NCI-H1105 treated with DMSO at 0.1 percent for 48 hours (cell line): ENCODE measurements at regions not wholly inside any gene's neighbourhood (a gene's known extent, or its start where the extent isn't known, plus 50 kb on each side); places are given as distances from the start of the nearest gene placed in this dataset.
"Not testable (repeated sequence)": the region's sequence is repeated elsewhere in the genome, so short reads cannot be mapped to it uniquely, and the experiment has no call there.

Source experiments
- DNase-seq: peaks from one replicate; lab custom pipeline; 2025; lab: John Stamatoyannopoulos, UW

DNA sequence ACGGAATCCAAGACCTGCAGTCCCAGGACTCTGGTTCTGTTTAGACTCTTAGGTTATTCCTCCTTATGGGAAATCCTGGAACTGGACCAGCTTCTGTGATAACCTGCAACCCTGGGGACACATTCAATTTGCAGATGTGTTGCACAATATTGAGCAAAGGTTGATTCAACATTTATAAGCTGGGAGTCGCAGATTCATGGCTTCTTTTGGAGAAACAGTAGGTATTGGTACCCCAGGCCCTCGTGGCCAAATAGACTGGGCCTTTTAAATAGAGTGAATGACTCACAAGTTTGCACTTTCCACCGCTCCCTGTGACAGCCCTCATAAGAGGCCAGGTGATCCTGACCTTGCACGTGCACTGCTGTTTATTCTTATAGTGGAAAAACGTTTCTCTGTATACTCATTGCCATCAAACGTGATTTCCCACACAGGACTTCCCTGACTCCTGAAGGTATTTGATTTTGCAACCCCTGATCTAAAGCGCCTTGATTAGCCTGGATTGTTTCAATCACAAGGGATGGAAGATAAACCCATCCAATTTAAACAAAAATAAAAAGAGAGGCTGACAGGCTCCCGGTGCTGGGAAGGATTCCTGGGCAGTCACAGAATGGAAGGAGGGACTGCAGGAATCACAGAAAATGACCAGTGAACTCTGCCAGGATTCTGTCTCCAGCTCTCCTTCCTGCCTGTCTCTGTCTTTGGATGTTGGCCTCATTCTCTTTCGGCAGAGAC is 98.0 kb downstream of the VCPKMT start:
- no peak for DNase-seq

DNA sequence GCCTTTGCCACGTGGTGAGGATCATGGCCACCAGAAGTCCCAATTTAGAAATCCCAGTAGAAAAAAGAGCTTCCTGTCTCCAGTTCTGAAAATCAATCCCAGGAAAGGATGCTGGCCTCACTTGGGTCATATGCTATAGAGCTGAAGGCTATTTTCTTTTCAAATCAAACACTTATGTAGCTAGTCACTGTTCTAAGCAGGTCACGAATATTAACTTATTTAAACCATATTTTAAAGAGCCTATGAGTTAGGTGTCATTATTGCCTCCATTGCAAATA is 97.5 kb downstream of the VCPKMT start:
- DNase-seq: no peak

DNA sequence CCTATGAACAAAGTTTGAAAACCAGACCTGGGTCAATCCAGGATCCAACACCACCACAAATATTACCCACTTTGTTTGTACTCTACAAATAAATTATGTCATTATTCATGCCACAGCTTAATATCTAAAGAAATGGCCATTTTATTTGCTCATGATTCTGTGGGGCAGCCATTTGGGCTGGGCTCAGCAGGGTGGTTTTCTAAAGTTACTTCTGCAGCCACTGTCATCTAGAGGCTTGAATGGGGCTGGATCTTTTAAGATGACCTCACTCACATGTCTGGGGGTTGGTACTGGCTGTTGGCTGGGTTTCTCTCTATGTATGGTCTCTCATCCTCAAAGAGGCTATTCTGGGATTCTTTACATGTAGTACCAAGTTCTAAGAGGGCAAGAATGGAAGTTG is 96.2 kb downstream of the VCPKMT start:
- DNase-seq: no peak

DNA sequence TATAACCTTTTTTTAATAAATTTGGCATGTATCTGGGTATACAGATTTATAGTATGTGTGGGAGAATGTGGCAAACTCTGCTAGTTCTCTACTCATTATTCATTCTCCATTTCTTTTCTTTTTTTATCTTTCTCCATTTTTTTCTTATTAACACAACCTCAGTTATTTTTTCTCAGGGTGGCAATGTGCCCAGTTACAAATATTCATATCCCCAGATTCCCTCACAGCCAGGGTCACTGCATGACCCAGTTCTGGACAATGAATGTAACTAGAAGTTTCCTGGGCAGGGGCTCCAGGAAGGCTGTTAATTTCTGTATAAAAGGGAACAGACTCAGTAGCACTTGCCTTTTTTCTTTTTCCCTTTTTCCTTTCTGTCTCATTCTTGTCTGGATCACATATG is 95.6 kb downstream of the VCPKMT start:
- no peak for DNase-seq

DNA sequence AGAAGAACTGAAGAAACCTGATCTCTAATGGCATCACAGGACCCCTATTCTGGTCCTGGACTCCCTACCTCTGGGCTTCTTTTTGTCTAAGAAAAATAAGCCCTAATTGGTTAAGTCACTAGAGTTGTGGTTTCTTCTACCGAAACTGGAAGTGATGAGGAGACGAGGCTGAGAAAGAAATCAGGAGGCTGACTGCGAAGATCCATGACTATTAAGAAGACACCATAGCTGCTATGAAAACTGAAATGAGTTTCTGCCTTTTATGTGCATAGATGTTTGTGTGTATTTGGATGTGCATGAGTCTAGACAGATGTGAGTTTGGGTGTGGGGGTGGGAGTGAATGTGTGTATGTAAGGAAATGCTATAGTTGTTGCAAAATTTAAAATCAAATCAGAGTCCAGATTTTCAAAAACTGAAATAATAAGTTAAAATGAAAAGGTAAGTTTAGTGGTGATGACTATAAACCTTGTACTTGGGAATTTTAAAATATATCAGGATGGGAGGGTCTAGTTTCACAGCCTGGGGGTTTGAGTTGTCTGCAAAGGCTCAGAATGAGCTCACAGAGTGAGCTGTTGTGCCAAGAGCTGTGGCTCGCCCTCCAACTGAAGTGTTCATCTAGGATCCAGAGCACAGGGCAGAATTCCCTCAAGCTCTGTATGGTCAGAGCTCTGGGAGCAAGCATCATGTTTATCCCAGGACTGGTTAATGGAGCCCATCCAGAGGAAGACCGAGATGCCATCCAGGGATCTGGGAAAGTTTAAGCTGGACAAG is 94.9 kb downstream of the VCPKMT start:
- no peak for DNase-seq

DNA sequence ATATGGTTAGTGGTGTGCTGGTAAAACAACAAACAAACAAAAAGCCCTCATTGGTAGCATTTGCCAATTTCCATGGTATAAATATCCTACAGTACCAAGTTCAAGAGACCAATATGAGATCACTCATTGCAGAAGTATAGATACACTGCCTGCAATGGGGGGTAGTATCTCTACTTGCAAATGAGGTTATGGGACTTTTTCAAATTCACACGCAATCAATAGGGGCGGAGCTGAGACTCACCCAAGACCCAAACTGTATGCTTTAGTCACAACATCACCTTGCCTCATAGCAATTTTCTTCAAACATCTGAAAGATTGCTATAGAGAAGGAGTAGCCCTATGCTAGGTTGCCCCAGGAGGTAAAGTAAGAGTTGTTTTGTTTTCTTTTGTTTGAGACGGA is 93.7 kb downstream of the VCPKMT start:
- no peak for DNase-seq

DNA sequence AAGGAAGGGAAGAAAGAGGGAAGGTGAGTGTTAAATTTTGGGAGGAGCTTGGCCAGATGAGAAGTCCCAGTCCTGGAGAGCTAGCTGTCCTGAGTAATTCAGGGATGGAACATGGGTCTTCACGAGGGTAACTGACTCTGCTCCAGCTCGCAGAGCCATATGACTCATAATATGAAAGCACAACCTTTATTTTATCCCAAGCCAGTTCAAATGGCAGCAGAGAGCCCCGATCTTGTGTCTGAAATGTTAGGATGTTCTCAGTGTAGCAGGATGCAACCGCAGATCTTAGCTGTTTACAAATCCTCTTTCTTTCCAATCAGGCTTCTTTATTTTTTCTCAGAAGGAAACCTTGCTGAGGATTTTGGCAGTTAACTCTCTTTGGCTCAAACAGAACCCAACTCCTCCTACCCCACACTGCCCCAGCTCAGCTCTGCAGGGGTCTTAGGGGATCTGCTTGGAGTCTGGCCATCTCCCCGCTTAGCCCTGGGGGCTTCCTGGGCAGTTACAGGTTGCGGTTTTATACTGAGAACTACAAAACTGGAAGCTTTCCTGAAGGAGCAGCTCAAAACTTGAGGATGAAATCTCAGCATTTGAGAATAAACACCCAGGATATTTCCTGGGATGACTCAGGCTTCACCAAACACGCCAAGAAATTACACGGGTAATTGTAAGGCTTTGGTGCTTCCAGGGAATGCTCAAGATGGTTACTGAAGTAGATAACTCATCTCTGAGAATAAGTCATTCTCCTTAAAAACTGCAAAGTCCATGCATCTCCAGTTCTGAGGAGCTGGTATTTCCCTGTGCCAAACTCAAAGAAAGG is 92.5 kb downstream of the VCPKMT start:
- DNase-seq: no peak

DNA sequence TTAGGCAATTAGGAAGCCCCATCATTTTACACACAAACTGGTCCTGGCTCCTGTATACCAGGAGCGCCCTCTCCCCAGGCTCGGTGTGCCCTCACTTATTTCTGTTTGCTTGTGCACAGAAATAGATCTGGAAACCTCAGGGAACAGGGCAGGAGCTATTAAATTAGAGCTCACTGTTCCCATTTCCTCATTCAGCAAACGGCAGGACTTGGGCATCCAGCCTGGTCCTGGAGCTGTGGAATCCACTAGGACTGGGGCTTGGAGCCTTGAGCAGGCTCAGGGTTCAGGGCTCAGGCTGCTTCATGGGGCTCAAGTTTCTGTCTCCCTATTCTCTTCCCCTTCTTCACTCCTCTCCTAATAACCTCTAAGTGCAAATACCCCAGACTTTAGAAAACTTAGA is 91.3 kb downstream of the VCPKMT start:
- no peak for DNase-seq

DNA sequence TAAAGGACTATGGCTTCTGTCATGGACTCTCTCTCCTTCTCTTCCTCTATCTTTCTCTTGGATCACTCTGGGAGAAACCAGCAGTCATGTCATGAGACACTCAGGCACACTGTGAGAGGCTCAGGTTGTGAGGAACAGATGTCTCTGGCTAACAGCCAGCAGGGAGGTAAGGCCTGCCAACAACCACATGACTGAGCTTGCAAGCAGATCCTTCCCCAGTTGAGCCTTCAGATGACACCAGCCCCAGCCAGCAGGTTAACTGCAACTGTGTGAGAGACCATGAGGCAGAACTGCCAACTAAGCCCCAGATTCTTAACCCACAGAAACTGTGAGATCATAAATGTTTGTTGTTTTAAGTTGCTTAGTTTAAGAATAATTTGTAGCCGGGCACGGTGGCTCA is 90.6 kb downstream of the VCPKMT start:
- DNase-seq: peak; percentile 16

DNA sequence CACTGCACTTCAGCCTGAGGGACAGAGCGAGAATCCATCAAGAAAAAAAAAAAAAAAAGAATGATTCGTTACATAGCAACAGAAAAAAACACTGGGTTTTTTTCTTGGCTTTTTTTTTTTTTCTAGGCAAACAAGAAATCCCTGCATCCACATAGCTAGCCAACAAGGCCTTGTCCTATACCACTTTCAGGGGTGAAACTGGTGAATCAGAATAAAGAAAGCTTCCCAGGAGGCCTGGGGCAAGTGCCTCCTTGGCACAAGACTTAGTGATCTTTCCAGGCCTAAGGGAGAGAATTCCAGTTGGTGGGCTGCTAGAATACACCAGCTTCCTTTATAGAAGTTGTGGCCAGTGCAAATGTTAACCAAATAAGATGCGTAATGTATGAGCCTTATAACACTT is 90.0 kb downstream of the VCPKMT start:
- DNase-seq: no peak

DNA sequence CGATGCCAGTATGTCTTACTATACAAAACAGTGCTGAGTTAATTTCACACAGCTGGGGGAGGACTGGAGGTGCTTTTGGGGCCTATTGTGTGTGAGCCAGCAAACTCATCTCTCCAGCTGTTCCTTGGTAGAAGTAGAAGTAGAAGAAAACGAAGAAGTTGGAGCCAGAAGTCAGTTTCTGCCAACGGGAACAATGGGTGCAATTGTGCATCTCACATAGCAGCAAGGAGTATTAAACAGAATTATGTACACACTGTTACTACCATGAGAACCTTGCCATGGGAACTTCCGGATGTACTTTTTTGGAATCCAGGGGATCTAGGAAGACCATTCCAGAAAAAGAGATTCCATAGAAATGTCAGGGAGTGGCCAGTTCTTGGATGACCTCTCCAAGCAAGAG is 88.6 kb downstream of the VCPKMT start:
- no peak for DNase-seq

DNA sequence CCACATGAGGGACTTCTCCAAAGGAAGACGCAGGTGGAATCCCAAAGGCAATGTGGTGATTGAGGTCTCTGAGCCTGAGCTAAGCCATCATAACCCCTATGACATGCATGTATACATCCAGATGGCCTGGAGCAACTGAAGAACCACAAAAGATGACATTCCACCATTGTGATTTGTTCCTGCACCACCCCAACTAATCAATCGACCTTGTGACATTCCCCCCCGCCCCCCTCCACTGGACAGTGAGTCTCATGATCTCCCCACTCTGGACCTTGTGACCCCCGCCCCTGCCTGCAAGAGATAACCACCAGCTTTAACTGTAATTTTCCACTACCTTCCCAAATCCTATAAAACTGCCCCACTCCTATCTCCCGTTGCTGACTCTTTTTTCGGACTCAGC is 87.9 kb downstream of the VCPKMT start:
- no peak for DNase-seq

DNA sequence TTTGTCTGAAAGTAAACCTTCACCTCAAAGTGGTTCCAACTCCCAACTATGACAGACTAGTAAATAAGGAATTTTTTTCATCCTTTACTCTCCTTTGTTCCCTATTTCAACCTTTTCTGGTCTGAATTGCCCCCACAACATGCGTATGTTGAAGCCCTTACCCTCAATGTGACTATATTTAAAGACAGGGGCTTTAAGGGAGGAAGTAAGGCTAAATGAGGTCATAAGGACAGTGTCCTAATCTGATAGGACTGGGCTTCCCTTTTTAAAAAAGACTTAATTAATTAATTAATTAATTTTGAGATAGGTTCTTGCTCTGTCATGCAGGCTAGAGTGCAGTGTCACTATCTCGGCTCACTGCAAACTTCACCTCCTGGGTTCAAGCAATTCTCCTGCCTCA is 86.3 kb downstream of the VCPKMT start:
- DNase-seq: no peak

DNA sequence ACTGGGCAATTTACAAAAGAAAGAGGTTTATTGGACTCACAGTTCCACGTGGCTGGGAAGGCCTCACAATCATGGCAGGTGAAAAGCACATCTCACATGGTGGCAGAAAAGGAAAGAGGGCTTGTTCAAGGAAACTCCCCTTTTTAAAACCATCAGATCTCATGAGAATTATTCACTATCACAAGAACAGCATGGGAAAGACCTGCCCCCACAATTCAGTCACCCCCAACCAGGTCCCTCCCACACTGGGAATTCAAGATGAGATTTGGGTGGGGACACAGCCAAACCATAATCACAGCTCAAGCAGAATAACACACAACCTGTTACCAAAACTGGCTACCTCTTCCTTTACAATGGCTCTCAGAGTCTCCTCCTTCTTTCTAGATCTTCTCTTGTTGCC is 85.5 kb downstream of the VCPKMT start:
- DNase-seq: not testable (repeated sequence)

DNA sequence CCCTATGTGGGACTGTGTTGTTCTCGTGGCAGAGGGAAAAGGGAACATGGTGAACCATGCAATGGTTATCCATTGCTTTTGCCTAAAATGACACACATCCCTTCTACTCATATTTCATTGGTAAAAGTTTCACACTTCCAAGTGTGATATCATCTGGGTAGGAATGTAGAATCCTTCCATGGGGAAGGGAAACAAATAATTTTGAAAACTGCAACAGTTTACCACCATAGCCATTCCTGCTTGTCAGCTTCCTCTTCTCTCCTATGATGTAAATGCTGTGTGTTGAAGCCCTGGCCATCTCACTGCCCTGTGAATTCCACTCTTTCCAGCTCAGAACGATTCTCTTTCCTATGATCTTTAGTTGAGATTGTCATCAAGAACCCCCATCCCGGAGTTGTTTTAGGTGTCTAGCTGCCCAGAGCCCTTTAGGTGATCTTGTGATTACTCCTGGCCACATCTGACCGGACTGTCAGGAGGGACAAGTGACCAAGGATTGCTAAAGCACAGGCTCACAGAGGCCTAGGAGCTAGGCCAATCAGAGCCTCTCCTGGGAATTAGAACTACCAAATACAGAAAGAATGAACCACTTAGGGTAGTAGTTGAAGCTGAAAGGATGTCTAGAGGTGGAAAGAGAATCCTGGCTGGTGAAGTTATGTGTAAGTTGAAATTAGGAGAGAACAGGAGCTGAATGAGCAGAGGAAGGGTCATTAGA is 84.6 kb downstream of the VCPKMT start:
- DNase-seq: no peak

DNA sequence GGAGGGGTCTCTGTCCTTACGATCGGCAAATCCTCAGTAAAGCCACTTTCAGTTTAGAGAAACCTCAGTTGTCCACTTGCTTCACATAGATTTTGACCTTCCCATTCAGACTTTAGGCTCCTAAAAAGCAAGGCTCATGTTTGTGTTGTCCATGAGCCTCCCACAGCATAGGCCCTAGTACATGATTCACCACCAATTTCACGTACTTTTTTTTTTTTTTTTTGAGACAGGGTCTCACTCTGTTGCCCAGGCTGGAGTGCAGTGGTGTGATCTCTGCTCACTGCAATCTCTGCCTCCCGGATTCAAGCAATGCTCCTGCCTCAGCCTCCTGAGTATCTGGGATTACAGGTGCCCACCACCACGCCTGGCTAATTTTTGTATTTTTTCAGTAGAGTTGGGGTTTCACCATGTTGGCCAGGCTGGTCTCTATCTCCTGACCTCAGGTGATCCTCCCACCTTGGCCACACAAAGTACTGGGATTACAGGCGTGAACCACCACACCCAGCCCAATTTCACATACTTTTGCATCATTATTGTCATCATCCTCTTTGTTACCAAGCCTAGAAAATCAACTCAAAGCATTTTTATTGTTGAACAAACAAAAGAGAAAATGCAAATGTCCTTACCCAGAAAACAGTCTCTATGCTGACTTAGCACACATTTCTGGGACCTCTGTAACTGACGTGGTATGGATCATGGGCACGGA is 83.8 kb downstream of the VCPKMT start:
- DNase-seq: not testable (repeated sequence)

DNA sequence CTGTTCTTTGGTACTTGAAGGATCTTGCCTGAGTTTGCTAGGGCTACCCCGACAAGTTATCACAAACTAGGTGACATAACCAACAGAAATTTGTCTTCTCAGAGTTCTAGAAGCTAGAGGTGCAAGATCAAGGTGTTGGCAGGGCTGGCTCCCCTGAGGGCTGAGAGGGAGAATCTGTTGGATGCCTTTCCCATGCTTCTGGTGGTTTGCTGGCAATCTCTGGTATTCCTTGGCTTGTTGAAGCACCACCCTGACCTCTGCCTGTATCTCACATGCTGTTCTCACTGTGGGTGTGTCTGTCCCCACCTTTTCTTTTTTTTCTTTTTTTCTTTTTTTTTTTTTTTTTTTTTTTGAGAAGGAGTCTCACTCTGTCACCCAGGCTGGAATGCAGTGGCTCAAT is 81.2 kb downstream of the VCPKMT start:
- DNase-seq: no peak

DNA sequence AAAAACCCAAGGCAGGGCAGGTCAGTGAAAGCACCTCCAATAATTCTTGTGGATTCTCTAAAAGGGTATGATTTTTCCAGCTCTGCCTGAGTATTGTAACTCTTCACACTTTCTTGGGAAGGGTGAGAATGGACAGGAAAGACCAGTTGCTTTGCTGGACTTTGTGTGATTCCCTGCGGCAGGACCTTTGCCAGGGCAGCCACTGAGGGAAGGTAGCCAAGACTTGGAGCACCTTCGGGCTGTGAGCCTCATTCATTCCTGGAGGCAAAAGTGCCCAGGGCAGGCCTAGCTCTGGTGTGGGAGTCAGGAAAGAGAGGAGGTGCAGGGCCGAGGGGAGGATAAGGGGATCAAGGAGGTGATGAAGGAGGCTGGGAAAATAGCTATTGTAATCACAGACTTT is 80.2 kb downstream of the VCPKMT start:
- DNase-seq: no peak

DNA sequence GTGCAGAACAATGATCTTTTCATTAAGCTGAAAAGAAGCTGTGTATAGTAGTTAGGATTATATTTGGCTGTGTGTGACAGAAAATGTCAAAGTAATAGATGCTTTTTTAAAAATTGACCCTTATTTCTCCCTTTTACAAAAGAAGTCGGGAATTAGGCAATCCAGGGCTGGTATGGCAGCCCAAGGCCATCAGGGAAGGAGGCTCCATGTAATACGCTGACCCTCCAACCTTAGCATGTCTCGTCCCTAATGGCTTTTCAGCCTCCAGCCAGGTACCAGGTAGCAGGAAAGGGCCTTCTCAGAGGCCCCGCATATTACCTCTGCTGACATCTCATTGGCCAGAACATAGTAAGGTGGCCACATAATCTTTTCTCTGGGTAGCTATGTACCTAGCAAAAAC is 79.7 kb downstream of the VCPKMT start:
- DNase-seq: no peak

DNA sequence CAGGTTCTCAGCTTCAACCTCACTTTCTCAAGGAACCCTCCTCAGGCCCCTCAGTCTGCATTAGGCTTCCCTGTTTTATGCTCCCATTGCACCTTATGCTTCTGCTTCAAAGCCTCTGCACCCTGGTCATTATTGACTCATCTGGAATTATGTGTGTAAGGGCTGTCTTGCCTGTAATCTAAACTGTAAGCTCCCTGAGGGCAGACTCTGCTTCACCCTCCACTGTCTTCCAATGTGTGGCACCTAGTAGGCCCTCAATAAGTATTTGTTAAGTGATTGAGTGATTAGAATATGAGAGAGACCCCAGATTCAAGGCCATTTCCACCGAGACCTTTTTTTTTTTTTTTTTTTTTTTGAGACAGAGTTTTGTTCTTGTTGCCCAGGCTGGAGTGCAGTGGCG is 79.1 kb downstream of the VCPKMT start:
- DNase-seq: no peak

DNA sequence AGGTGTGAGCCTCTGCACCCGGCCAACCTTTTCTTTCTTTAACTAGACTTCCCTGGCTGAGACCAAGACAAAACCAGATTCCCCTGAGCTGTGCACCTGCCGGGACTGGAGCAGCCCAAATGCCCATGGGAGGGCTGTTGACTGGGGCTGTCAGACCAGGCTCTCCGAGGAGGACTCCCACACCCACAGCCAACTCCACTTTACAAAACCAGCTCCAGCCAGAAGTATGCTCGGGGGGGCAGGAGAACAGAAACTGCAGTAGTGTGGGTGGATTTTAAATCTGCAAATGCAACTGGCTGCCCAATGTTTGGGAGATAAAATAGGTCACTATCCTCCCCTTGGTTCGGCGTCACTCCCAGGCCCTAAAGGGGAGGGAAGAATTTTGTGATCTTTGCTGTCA is 78.5 kb downstream of the VCPKMT start:
- no peak for DNase-seq
